RWPE2 (cell line): ENCODE measurements at regions not wholly inside any gene's neighbourhood (a gene's known extent, or its start where the extent isn't known, plus 50 kb on each side); places are given as distances from the start of the nearest gene placed in this dataset.

Experiments used
- ATAC-seq: fragments of 200-7000 bp; cut with Tn5 transposase; 3 replicates; pipeline ENCODE4 v1.9.1; 2021; ENCODE audit warnings: low read depth
- DNase-seq: peaks from one replicate; pipeline ENCODE4 v3.0.0-alpha.2; 2020; ENCODE audit warnings: low spot score
- H3K27ac ChIP-seq: fragments of 450-650 bp; 2 replicates; pipeline ENCODE4 v1.5.1; 2017; ENCODE audit warnings: mild to moderate bottlenecking; ENCODE audit not compliant: poor library complexity, severe bottlenecking
- H3K27me3 ChIP-seq: fragments of 250-450 bp; sonication (Bioruptor Pico); 2 replicates; pipeline ENCODE4 v1.5.1; 2021; ENCODE audit warnings: mild to moderate bottlenecking, moderate library complexity; ENCODE audit not compliant: insufficient read depth, poor library complexity, severe bottlenecking
- H3K36me3 ChIP-seq: fragments of 250-450 bp; sonication (Bioruptor Pico); 2 replicates; pipeline ENCODE4 v1.5.1; 2020; ENCODE audit warnings: low read depth, mild to moderate bottlenecking, moderate library complexity
- H3K4me1 ChIP-seq: fragments of 250-450 bp; sonication (Bioruptor Pico); 2 replicates; pipeline ENCODE4 v1.5.1; 2021; ENCODE audit warnings: mild to moderate bottlenecking, moderate library complexity; ENCODE audit not compliant: insufficient read depth, poor library complexity, severe bottlenecking
- H3K4me3 ChIP-seq: fragments of 250-450 bp; sonication (Bioruptor Pico); 2 replicates; pipeline ENCODE4 v1.5.1; 2021; ENCODE audit warnings: mild to moderate bottlenecking, moderate library complexity; ENCODE audit not compliant: severe bottlenecking
- H3K9me3 ChIP-seq: fragments of 250-450 bp; sonication (Bioruptor Pico); 2 replicates; pipeline ENCODE4 v1.5.1; 2021; ENCODE audit warnings: mild to moderate bottlenecking, moderate library complexity; ENCODE audit not compliant: severe bottlenecking
- TF ChIP-seq, protein P1 (sequence below): fragments of 450-650 bp; IDR thresholded peaks from one replicate; pipeline ENCODE4 v1.5.1; 2017; ENCODE audit warnings: mild to moderate bottlenecking, moderate library complexity; ENCODE audit not compliant: poor library complexity, severe bottlenecking

- H3K4me3 ChIP-seq = no peak overlapping the region
- ATAC-seq = no peak
- DNase-seq = no peak
These were observed 51.2 kb upstream of the PROX1 start for GRCh38 chr1:213936571-213936970.

More at GRCh38 chr1:213936571-213936970, 51.2 kb upstream of the PROX1 start:
- Histone ChIP-seq H3K27ac (no peak overlapping the region), H3K27me3 (no peaks in the 10 kb centered on the region), H3K9me3 (no peaks in the 10 kb centered on the region), H3K4me1 (no peaks in the 10 kb centered on the region), H3K36me3 (no peaks in the 10 kb centered on the region)
- TF ChIP-seq, protein P1, sequence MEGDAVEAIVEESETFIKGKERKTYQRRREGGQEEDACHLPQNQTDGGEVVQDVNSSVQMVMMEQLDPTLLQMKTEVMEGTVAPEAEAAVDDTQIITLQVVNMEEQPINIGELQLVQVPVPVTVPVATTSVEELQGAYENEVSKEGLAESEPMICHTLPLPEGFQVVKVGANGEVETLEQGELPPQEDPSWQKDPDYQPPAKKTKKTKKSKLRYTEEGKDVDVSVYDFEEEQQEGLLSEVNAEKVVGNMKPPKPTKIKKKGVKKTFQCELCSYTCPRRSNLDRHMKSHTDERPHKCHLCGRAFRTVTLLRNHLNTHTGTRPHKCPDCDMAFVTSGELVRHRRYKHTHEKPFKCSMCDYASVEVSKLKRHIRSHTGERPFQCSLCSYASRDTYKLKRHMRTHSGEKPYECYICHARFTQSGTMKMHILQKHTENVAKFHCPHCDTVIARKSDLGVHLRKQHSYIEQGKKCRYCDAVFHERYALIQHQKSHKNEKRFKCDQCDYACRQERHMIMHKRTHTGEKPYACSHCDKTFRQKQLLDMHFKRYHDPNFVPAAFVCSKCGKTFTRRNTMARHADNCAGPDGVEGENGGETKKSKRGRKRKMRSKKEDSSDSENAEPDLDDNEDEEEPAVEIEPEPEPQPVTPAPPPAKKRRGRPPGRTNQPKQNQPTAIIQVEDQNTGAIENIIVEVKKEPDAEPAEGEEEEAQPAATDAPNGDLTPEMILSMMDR = no peak
